Stimulated activated CD4-positive, alpha-beta T cell treated with anti-CD3 and anti-CD28 coated beads, TNF-alpha, amount 100 ng/mL, for 24 hours (primary cell): ENCODE measurements at regions not wholly inside any gene's neighbourhood (a gene's known extent, or its start where the extent isn't known, plus 50 kb on each side); places are given as distances from the start of the nearest gene placed in this dataset.

Source experiments
- DNase-seq, 3 experiments: peaks; one replicate each; pipeline ENCODE4 v3.0.0-alpha.2; 2020; ENCODE audit warnings: low read depth in 3 of 3

- no peak for DNase-seq
Observed at GRCh38 chr13:27014406-27015359, 156.9 kb downstream of the USP12 start.

DNA sequence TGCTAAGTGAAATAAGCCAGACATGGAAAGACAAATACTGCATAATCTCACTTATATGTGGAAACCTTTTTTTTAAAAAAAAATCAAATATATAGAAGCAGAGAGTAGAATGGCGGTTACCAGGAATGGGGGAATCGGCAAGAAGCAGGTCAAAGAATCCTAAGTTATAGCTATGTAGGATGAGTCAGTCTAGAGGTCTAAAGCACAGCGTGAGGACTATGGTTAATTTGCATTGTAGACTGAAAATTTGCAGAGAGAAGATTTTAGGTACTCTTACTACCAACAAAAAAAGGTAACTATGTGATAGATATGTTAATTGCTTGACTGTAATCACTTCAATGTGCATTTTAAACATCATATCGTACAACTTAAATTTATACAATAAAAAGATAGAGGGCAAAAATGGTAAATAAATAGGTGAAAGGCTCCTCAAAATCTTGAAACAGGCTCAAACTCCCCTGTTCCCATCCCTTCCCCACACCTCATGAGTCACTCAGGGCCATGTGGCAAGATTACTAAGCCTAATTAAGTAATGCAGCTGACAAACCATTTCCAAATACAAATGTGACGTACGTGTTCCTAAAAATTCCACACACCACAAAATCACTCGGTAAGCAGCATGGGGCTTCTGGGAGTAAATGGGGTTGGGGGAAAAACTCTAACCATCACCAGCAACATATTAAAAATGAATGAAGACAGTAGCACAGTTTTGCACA is 159.0 kb downstream of the USP12 start:
- no peak for DNase-seq

GRCh38 chr13:27011661-27012060 is 159.9 kb downstream of the USP12 start:
- DNase-seq: no peak

DNA sequence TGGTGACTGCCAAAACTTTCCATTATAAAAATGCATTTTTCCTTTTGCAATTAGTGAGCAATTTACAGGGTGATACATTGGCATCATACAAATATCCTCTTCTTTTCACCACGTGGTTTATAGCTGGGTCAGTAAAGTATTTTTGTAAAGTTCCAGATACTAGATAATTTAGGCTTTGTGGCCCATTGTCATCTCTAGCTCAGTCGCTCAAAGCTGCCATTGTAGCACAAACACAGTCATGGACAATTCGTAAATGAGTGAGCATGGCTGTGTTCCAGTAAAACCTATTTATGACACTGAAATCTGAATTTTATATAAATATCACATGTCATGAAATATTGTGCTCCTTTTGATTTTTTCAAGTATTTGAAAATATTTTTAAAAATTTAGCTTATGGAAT is 162.9 kb downstream of the USP12 start:
- no peak for DNase-seq

DNA sequence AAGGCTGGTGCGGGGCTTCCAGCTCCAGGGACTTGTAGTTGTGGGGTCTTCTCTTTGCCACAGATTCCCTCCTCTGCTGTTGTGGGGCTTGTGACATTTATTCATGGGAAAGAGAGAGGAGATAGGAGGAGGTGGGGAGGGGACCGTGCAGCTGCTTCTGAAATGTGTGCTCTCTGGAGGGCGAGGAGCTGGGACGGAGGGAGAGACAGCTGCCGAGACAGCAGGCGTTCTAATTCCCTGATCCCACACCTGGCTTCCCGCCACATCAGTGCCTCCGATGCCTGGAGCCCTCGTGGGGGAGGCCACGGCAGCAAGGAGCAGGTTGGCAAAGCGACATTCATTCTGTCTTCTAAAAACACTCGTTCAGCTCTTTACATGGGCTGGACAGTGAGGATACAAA is 164.4 kb downstream of the USP12 start:
- DNase-seq: no peak

- DNase-seq: no peak
Observed at GRCh38 chr13:27006519-27007161, 165.0 kb downstream of the USP12 start.

DNA sequence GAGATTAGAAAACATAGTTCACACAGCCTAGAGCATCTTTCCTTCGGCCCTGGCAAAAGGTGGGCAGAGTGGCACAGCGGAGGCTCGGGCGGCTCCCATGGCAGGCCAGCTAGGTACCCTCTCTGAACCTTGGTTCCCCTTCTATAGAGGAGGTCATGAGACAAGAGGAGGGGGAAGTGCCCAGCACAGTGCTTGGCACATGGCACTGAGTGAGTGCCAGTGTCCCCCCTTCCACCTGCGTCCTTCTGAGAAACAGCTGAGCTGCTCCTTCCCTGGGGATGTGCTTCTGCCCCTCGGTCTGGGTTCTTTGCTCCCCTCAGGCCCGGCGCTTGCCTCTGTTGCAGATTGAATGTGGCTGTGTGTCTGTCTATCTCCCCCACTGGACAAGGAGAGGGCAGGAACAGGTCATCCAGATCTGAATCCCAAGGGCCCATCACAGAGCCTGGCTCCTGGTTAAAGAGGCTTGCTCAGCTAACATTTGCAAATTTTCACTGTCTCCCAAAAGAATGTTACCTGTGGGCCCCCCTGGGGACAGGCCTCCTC is 165.6 kb downstream of the USP12 start:
- no peak for DNase-seq

GRCh38 chr13:27005556-27005955 is 166.1 kb downstream of the USP12 start:
- DNase-seq: no peak

DNA sequence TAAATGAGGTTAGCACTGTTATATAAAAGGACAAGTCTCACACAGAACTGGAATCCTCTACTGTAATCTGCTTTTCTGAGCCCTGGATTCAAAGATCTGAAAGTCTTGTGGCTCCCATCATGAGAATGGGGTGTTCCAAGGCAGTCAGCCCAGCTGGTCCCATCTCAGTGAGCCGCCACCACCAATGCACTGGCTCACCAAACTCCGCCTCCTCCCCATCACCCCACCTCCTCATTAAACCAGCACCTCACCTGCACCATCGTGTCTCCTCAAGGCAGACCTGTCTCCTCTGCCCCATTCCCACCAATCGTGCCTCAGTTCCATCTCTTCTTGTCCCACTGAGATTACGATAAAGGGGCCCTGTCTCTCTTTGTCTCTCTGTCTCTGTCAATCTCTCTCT is 166.7 kb downstream of the USP12 start:
- no peak for DNase-seq

DNA sequence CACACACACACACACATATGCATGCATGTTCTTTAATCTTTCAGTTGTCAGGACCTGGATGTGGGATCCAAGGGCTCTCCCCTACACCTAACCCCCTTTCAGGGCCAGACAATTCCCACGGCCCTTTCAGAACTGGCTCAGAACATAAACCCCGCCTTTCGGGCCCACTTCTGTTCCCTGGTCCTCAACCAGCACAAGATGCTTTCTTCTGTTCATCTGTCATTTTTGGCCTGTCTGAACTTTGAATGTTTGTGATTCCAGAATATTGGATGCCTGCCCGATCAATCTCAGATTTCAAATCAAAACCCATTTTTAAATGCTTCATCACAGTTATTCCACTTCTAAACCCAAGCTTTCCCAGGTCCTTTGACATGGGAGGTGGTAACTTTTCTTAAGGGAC is 167.3 kb downstream of the USP12 start:
- no peak for DNase-seq

- DNase-seq: no peak
Observed at GRCh38 chr13:27001705-27002104, 169.9 kb downstream of the USP12 start.

DNA sequence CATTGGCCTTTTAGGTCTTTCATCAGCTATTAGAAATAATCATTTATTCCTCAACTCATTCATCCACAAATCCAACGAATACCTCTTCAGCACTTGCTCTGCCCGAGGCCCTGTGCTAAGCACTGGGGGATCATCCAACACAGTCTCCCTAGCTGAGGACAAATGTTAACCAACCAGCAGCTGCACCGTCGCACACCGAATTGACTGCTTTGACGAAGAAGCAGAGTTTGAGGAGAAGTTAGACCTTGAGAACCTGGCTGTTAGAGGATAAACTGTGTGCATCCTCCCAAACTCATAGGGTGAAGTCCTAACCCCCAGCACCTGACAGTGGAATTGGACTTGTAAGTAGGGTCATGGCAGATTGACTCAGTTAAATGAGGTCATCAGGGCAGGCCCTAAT is 170.9 kb downstream of the USP12 start:
- no peak for DNase-seq

DNA sequence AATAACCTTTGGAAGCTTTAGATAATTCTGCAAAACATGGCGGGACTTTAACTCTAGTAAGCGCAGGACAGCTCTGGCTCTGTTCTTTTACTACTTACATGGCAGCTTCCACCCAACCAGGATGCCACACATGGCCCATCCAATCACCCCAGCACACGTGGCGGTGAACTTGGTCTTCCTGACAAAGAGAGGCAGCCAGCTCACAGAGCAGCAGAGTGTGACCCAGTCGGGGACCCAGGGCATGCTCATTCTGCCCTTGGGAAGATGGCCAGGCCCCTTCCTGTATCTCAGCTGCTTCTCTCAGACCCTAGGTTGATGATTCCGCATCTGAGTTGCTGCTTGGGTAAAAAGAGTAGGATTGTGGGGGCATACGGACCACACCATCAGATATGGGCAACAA is 172.1 kb downstream of the USP12 start:
- no peak for DNase-seq

GRCh38 chr13:26998292-26998691 is 173.3 kb downstream of the USP12 start:
- no peak for DNase-seq

GRCh38 chr13:26996965-26997752 is 174.5 kb downstream of the USP12 start:
- DNase-seq: no peak

DNA sequence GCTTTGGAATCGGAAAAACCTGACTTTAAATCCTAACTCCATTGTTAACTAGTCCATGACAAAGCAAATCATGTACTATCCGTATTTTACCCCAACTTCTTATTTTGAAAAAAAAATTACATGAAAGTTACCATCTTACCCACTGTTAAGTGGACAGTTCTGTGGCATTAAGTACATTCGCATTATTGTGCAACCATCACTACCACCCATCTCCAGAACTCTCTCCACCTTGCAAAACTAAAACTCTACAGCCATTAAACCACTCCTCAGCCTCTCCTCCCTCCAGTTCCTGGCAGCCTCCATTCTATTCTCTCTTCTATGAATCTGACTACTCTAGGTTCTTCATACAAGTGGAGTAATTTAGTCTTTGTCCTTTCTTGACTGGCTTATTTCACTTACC is 176.5 kb downstream of the USP12 start:
- DNase-seq: no peak

- DNase-seq: no peak
Observed at GRCh38 chr13:26993780-26994179, 177.8 kb downstream of the USP12 start.

GRCh38 chr13:26992951-26993719 is 178.5 kb downstream of the USP12 start:
- no peak for DNase-seq

DNA sequence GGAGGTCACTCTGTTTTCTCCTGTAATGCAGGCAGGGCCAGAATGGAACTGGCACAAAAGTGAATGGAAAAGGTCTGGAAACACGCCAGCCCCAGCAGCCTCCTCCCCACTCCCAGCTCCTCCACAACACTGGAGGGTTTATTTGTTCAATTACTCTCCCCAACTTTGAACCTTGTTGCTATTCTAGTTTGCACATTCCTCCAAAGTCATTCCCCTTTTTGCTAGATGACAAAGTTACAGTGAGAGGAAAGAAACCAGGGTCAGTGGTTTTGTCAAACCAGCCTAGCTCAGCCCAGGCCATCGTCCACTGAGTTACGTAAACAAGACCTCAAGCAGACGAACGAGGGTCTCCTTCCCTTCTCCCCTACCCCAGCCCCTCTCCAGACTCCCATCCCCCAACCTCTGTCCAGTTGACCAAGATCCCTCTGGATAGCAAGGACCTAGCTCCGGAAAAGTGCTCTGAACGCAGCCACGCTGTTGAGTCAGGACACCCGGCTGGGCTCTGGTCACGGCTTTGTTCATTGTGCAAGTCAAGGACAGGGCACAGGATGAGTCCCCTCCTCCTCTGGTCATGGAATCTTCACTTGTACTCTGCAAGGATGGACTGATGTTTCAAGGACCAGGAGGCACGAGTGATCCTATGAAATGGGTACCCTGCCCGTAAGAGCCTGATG is 180.0 kb downstream of the USP12 start:
- no peak for DNase-seq
